Adrenal gland (tissue), 5 donors: ENCODE measurements at regions not wholly inside any gene's neighbourhood (a gene's known extent, or its start where the extent isn't known, plus 50 kb on each side); places are given as distances from the start of the nearest gene placed in this dataset.

Source experiments
- POLR2A ChIP-seq, 2 donors: fragments of 450-650 bp; IDR thresholded peaks; one replicate each; pipeline ENCODE4 v1.6.1; 2017; ENCODE audit warnings: antibody characterized with exemption in 2 of 2, mild to moderate bottlenecking in 2 of 2, moderate library complexity in 1 of 2
- TF ChIP-seq, protein P1 (sequence below), 6 experiments: fragments of 450-650 bp in 4 of 6; fragments of 200-600 bp in 2 of 6; sonication (generic) in 1 of 6; IDR thresholded peaks; 1 replicate in 5 of 6; 2 replicates in 1 of 6; pipeline versions ENCODE4 v1.5.1 to v1.8.0; 2016 to 2021; ENCODE audit warnings: antibody characterized with exemption in 6 of 6, mild to moderate bottlenecking in 2 of 6, moderate library complexity in 1 of 6
- donor health status: DM: no; HTN: no; CAD: no.

DNA sequence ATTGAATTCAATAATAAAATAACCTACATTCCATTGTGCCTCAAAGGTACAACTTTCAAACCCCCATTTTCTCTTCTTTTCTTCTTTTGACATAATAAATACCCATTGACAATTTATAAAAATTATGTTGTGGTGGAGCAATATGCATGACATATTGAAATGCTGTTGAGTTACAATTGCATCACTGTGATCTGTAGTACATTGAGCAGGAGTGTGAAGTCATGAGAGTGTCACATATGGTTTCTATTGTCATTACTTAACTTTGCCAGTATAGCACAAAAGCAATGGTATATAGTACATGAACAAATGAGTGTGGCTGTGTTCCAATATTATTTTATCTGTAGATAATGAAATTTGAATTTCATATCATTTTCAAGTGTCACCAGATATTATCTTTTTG is 441.3 kb downstream of the GJA1 start:
- TF ChIP-seq, protein P1, sequence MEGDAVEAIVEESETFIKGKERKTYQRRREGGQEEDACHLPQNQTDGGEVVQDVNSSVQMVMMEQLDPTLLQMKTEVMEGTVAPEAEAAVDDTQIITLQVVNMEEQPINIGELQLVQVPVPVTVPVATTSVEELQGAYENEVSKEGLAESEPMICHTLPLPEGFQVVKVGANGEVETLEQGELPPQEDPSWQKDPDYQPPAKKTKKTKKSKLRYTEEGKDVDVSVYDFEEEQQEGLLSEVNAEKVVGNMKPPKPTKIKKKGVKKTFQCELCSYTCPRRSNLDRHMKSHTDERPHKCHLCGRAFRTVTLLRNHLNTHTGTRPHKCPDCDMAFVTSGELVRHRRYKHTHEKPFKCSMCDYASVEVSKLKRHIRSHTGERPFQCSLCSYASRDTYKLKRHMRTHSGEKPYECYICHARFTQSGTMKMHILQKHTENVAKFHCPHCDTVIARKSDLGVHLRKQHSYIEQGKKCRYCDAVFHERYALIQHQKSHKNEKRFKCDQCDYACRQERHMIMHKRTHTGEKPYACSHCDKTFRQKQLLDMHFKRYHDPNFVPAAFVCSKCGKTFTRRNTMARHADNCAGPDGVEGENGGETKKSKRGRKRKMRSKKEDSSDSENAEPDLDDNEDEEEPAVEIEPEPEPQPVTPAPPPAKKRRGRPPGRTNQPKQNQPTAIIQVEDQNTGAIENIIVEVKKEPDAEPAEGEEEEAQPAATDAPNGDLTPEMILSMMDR (IDR thresholded peaks at IDR 0.05) = no peak
- TF ChIP-seq POLR2A (IDR thresholded peaks at IDR 0.05) = no peak
